ENCODE measurements at regions not wholly inside any gene's neighbourhood (a gene's known extent, or its start where the extent isn't known, plus 50 kb on each side); places are given as distances from the start of the nearest gene placed in this dataset.
A peak's percentile ranks its signal among the peaks of the same experiment; 100 is the strongest.
"Not testable (repeated sequence)": the region's sequence is repeated elsewhere in the genome, so short reads cannot be mapped to it uniquely, and the experiment has no call there.

DNA sequence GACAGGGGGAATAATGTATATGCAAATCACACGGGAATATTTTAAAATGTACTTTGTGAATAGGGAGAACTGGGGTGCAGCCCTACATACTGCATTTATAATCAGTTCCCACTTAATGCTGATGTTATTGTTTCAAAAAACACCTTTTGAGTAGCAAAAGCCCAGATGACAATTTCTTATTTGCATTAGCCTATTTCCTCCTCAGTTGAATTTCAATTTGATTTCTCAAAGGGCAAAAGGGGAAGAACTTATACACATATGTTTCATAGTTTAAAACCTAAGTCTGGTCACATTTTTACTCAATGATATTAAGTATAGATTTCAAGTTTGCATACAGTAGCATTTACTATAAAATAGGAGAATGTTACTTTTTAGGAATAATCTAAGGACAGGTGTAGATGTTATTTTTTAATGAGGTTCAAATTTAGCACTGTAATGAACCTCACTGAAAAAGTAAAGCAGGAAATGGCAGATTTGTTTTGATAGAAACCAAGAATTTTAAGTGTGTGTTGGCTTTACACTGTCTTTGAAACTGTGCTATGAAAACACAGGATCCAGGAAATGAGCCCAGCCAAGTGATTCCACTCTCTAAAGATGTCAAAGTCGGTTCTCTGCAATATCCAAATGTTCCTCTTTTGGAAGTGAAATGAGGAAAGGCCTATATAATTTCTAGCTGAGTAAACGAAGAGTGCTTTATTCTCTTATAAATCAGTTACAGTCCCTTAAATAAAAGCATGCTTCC, 367.4 kb downstream of the BTG1 start:
- DNase-seq = no peak

DNA sequence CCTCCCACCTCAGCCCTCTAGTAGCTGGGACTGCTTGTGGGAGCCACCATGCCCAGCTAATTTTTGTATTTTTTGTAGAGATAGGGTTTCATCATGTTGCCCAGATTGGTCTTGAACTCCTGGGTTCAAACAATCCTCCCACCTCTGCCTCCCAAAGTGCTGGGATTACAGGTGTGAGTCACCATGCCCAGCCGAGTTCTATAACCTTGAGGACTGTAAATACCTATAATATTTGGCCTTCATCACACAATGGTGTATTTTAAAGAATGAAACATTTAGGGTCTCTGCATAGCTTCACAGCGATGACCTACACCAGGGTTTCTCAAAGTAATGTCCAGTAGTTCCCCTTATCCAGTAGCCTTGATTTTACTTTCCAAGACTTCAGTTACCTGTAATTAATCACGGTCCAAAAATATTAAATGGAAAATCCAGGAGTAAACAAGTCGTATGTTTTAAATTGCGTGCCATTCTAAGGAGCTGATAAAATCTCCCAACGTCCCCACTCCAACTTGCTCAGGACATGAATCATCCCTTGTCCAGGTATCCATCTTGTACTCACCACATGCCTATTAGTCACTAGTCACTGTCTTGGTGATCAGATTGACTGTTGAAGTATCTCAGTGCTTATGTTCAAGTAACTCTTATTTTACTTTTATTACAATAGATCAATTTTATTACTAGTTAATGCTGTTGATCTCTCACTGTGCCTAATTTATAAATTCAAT, 368.2 kb downstream of the BTG1 start:
- no peak for DNase-seq

DNA sequence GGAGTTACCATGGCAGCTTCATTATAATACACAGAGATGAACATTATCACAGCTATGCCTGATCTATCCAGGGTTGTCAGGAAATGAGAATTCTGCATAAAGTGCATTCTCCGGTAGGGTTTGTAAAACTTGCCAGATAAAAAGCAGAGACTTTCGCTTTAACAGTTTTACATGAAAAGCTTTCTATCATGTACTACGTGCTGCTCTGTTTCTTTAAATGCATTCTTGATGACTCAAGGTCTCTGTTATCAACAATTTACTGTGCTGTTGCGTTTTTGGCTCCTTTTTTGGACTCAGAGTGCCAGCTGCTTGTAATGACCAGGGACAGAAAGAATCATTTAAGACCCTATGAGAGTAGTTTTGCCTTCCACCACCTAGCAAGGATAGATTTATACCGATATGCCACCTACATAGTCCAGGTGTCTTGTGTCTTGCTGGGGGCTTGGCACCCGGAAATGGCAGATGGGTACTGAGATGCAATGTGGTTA, 371.2 kb downstream of the BTG1 start:
- no peak for DNase-seq

- DNase-seq = no peak
Observed at GRCh38 chr12:91773749-91774429, 371.8 kb downstream of the BTG1 start.

DNA sequence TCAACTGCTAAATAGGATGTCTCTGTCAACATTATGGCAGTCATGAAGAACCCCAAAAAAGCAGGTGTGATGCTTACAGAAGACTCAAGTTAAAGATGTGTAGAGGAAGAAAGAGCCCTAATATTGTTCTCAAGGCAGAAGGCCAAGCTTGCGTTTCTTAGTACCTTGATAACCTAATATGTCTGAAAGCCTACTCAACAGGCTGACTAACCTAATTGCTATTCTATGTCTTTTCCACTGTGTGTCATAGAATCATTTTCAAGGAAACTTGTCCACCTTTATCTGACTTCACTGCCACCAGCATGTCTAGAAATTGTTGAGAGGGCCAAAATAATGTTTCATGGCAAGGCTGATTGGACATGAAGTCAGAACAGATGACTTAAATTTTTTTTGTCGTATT, 373.2 kb downstream of the BTG1 start:
- DNase-seq = no peak

GRCh38 chr12:91769736-91770135, 375.9 kb downstream of the BTG1 start:
- no peak for DNase-seq

GRCh38 chr12:91767237-91767636, 378.4 kb downstream of the BTG1 start:
- no peak for DNase-seq

GRCh38 chr12:91766454-91766853, 379.2 kb downstream of the BTG1 start:
- no peak for DNase-seq

DNA sequence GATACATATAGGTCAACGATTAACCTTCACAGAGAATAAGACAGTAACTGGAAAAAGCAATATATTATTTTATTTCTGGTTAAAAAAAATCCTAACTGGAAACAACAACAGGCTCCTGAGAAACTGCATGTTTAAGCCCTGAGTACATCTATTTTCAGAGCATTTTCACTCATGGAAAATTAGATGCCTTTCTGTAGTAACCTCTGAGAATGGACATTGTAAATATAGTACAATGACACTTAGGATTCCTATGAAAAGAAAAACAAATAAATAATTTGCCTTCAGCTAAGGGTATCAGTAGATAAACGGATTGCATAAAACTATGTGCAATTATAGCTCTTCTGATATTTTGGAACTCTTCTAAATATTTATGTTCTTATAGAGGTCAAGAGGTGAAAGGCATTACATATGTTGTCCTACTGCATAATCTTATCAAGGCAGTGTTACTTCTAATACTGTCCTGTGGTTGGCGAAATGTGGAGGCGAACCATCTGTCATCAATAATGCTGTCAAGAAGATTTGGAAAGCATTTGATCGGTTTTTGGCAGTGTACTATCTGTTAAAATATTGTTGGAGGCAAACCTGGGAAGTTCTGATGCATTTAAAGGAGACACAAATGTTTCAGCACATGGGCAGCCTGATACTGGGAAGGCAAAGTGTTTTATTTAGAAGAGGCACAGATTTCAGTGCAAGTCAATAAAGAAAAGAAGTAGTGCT, 381.8 kb downstream of the BTG1 start:
- no peak for DNase-seq

DNA sequence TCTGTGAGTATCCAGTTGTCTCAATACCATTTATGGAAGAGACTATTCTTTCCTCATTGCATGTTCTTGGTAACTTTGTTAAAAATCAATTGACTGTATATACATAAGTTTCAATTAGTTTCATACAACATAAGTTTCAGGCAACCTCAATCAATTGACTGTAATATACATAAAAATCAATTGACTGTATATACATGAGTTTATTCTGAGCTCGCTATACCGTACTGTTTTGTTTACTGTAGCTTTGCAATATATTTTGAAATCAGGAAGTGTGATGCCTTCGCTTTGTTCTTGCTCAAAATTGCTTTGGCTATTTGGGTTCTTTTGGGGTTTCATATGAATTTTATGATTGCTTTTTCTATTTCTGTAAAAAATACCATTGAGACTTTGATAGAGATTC, 392.0 kb downstream of the BTG1 start:
- no peak for DNase-seq

DNA sequence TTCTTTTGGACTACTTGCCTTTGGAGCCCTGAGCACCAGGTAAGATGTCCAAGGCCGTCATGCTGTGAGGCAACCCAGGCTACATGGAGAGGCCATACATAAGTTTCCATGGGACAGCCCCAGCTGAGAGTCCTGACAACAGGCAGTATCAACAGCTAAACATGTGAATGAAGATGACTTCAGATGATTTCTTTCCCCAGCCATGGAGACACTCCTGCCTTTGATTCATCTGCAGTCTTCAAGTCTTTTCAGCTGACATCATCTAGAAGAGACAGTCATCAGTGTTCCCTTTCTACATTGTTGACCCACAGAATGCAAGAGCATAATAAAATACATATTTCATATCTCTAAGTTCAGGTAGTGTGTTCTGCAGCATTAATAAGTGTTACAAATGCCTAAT, 398.7 kb downstream of the BTG1 start:
- no peak for DNase-seq

- DNase-seq = no peak
Observed at GRCh38 chr12:91744597-91744996, 401.0 kb downstream of the BTG1 start.

DNA sequence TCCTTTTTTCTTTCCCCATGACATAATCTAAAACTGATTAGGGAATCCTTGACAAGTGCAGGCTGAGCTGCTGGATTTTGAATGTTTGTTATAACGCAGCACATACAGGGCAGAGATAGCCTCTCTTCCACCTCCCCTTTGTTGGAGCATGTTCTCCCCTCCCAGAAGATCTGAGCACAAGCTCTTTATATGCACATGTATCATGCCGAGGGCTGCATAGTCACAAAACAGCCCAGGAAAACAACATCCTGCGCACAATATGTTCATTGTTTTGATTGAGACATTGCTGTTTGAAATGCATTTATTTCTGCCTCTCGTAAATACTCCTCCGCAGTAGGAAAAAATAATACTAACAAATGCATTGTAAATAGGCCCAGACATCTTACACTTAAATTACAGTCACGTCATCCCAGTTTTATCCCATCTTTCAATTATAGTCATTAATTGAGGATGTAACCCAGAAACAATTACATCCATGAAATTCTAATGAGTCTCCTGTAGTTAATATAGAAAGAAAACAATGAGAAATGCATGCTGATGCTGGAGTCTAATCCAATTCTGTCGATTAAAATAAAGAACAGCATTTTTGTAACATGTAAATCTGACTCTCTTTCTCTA, 401.8 kb downstream of the BTG1 start:
- DNase-seq = no peak

DNA sequence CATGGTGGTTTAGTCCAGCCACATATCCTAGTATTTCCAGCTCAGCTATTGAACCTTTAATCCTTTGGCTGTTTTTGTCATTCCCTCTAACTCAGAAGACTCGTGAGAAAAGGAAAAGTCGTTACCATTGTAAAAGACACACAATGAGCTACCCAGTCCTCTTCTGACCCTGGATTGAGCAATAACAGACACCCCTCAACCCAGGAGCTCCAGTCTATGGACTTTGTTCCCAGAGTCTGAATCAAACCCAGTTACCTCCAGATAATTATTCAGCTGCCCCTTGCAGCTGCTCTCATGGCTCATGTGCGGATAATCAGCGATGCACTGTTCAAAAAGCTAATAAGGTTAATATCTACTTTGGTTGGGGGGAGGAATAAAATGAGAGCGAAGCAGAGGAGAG, 402.4 kb downstream of the BTG1 start:
- no peak for DNase-seq

DNA sequence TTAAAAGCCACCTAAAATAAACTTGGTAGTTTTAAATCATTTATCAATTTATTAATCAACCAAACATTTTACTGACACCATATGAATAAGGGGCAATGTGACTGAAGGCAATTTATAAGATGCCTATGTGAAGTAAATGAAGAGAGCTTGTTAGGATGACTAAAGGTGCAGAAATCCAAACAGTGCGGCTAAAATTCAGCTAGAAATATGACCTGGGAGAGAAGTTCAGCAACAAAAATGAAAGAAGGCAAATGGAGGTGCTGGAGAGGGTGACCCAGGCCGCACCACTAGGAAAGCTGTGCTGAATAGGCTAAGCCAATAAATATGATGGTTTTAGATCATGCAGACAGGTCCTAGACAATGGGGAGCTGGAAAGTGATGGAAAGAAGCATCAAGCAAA, 403.7 kb downstream of the BTG1 start:
- no peak for DNase-seq

- DNase-seq = not testable (repeated sequence)
Observed at GRCh38 chr12:91733846-91734245, 411.8 kb downstream of the BTG1 start.

GRCh38 chr12:91732086-91732485, 413.6 kb downstream of the BTG1 start:
- no peak for DNase-seq

GRCh38 chr12:91729543-91729942, 416.1 kb downstream of the BTG1 start:
- no peak for DNase-seq

GRCh38 chr12:91723191-91723590, 422.5 kb downstream of the BTG1 start:
- DNase-seq = no peak

GRCh38 chr12:91722072-91722471, 423.6 kb downstream of the BTG1 start:
- DNase-seq = peak; percentile 6 to 12

DNA sequence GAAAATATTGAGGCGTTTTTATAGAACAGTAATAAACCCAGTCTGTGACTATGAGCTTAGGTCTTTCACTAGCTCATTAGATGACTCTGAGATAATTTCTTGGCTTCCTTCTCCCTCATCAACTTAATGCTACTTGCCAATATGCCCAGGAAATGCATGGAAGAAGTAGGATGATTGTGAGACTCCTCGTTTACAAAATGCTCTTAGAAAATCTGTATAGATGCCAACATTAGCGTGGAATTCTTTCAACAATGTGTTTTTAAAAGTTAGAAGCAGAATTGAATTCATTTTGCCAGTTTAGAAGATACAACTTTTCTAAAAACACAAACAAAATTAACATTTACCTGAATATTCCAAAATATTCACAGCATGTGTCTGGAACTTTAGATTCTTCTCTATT, 424.6 kb downstream of the BTG1 start:
- no peak for DNase-seq

DNA sequence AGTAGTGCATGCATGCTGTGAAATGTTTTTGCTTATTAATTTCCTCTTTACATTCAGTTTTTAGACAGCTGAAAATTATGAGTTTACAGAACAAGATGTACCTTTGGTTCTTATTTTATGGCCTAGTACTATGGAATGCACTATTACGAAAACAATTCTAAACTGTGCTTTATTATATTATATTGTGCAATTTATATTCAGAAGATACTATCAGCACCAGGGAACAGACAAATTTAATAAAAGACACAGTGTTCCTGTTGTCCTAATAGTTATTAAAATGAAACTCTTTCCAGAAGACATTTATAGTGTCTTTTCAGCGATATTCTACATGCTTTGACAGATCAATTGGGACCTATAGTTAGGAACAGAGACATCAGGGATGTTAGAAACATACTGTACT, 427.3 kb downstream of the BTG1 start:
- DNase-seq = no peak

DNA sequence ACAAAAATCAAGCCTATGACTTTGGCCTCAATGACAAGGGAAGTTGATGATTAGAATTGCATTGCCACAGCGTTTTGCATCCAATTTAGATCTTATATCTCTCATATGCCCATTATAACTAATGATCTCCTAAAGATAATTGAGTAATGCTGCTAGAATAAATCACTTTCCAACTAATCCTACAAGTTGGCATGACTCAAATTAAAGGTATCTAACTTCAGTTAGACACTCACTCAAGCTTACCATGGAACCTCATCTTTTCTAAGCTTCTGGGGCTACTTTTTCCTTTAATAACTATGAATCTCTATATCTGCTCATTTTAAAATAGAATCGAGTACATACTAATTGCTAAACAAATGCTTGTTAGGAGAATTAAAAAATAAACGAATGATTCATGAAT, 427.8 kb downstream of the BTG1 start:
- no peak for DNase-seq
